Thymus (tissue), 11 donors: ENCODE measurements at regions not wholly inside any gene's neighbourhood (a gene's known extent, or its start where the extent isn't known, plus 50 kb on each side); places are given as distances from the start of the nearest gene placed in this dataset.

Source experiments
- DNase-seq, 9 donors: peaks; one replicate each; pipeline ENCODE4 v3.0.0-alpha.2; 2013; ENCODE audit warnings: low spot score in 9 of 9, low read depth in 6 of 9, missing footprints in 1 of 9
- H3K27ac ChIP-seq, 2 donors: one replicate each; pipeline ENCODE4 v1.5.1; 2013; ENCODE audit warnings: control low read depth in 1 of 2, low read depth in 1 of 2, low read length in 1 of 2, mild to moderate bottlenecking in 1 of 2, moderate library complexity in 1 of 2
- H3K27me3 ChIP-seq, 2 donors: one replicate each; pipeline ENCODE4 v1.5.1; 2013; ENCODE audit warnings: low read length in 1 of 2; ENCODE audit not compliant: control insufficient read depth in 2 of 2, insufficient read depth in 1 of 2
- H3K36me3 ChIP-seq, 2 donors: one replicate each; pipeline ENCODE4 v1.5.1; 2013; ENCODE audit warnings: low read length in 1 of 2, mild to moderate bottlenecking in 1 of 2, moderate library complexity in 1 of 2; ENCODE audit not compliant: control insufficient read depth in 2 of 2, insufficient read depth in 2 of 2
- H3K4me1 ChIP-seq, 2 donors: one replicate each; pipeline ENCODE4 v1.5.1; 2013; ENCODE audit warnings: low read length in 2 of 2; ENCODE audit not compliant: control insufficient read depth in 2 of 2, insufficient read depth in 2 of 2
- H3K4me3 ChIP-seq, 2 donors: one replicate each; pipeline ENCODE4 v1.5.1; 2013; ENCODE audit warnings: low read length in 2 of 2, control low read depth in 1 of 2, mild to moderate bottlenecking in 1 of 2
- H3K9me3 ChIP-seq, 2 donors: one replicate each; pipeline ENCODE4 v1.5.1; 2013; ENCODE audit warnings: low read length in 1 of 2, mild to moderate bottlenecking in 1 of 2; ENCODE audit not compliant: control insufficient read depth in 2 of 2, insufficient read depth in 1 of 2
- WGBS: extraction: QIAGEN DNeasy Blood & Tissue Kit; methylation state at CpG from one replicate; pipeline ENCODE4 v1.1.7; 2013; 5-methylcytosine and 5-hydroxymethylcytosine counted together
- donor health status: healthy.

DNA sequence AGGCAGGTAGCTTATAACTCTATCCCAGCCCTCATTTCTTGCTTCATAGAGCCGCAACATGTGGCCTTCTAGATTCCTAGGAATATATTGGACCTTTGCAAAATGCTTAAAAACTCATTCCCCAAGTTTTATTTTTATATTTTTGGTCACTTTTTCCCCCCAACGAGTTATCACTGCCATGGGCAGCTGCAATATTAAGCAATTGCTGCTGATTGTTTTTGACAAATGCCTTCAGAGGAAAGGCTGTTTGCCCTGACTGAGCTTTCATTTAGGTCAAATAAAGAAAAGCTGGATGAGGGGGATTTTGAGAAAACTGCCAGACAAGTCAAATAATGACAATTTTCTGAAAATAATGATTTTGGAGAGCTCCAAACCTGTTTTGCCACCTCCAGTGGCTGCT is 976.9 kb upstream of the MBL2 start:
- H3K36me3 ChIP-seq, result no peaks in the 10 kb centered on the region
- no peaks in the 10 kb centered on the region for H3K9me3 ChIP-seq
- H3K27ac ChIP-seq, result no peak overlapping the region
- no peak overlapping the region for H3K4me3 ChIP-seq
- no peak for DNase-seq
- H3K27me3 ChIP-seq, result no peaks in the 10 kb centered on the region
- 81% methylated on average over 2 of the region's 2 CpGs for WGBS
- no peaks in the 10 kb centered on the region for H3K4me1 ChIP-seq

DNA sequence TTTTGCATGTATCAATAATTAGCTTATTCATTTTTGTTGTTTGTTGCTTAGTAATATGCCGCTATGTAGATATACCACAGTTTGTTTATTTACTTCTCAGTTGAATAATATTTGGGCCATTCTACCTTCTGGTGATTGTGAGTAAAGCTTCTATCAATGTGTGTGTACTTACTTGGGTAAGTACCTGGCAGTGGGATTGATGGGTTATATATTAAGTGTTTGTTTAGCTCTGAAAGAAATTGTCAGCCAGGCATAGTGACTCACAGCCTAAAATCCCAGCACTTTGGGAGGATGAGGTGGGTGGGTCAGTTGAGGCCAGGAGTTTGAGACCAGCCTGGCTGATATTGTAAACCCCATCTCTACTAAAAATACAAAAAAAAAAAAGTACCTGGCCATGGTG is 975.7 kb upstream of the MBL2 start:
- H3K27ac ChIP-seq, result no peak overlapping the region
- no peak overlapping the region for H3K4me3 ChIP-seq
- H3K4me1 ChIP-seq, result no peaks in the 10 kb centered on the region
- H3K9me3 ChIP-seq, result no peaks in the 10 kb centered on the region
- no peaks in the 10 kb centered on the region for H3K27me3 ChIP-seq
- no peaks in the 10 kb centered on the region for H3K36me3 ChIP-seq
- no peak for DNase-seq
- WGBS, result 97% methylated on average over 1 of the region's 1 CpG

DNA sequence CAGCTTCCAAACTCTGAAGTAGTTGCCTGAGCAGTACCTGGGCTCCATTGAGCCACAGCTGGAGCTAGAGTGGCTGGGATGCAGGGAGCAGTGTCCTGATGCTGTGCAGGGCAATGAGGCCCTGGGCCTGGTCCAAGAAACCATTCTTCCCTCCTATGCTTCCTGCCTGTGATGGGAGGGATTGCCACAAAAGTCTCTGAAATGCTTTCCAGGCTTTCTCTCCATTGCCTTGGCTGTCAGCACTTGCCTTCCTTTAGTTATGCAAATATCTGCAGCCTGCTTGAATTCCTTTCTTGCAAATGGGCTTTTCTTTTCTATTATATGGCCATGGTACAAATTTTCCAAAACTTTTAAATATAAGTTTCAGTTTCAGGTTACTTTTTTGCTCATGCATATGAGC is 972.2 kb upstream of the MBL2 start:
- no peaks in the 10 kb centered on the region for H3K4me1 ChIP-seq
- no peak overlapping the region for H3K27ac ChIP-seq
- no peaks in the 10 kb centered on the region for H3K9me3 ChIP-seq
- H3K36me3 ChIP-seq, result no peaks in the 10 kb centered on the region
- no peak for DNase-seq
- H3K4me3 ChIP-seq, result no peak overlapping the region
- no peaks in the 10 kb centered on the region for H3K27me3 ChIP-seq

DNA sequence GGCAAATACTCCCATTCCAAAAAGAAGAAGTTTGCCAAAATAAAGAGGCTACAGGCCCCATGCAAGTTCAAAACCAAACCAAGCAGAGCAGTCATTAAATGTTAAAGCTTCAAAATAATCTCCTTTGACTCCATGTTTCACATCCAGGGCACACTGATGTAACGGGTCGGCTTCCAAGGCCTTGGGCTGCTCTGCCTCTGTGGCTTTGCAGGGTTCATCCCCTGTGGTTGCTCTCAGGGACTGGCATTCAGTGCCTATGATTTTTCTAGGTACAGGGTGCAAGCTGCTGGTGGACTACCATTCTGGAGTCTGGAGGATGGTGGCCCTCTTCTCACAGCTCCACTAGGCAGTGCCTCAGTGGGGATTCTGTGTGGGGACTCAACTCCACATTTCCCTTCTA is 971.6 kb upstream of the MBL2 start:
- Histone ChIP-seq H3K27me3 (no peaks in the 10 kb centered on the region), H3K4me1 (no peaks in the 10 kb centered on the region)

DNA sequence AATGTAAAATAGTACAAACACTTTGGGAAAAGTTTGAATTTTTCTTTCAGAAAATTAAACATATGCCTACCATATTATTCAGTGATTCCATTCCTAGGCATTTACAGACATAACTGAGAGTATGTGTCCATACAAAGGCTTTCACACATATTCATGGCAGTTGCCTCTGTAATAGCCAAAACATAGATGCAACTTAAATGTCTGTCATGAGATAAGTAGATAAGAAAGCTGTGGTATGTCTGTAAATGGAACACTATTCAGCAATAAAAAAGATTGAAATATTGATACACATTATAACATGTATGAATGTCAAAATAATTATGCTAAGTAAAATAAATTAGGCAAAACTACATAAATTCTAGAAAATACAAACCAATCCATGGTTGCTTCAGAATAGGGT is 964.5 kb upstream of the MBL2 start:
- H3K9me3 ChIP-seq, result no peaks in the 10 kb centered on the region
- no peak overlapping the region for H3K27ac ChIP-seq
- no peak overlapping the region for H3K4me3 ChIP-seq
- no peaks in the 10 kb centered on the region for H3K27me3 ChIP-seq
- H3K36me3 ChIP-seq, result no peaks in the 10 kb centered on the region
- no peaks in the 10 kb centered on the region for H3K4me1 ChIP-seq
- DNase-seq, result no peak

More for the DNA sequence above, 971.6 kb upstream of the MBL2 start:
- Histone ChIP-seq H3K9me3 (no peaks in the 10 kb centered on the region), H3K27ac (no peak overlapping the region), H3K36me3 (no peaks in the 10 kb centered on the region), H3K4me3 (no peak overlapping the region)
- 97% methylated on average over 2 of the region's 2 CpGs for WGBS
- no peak for DNase-seq

DNA sequence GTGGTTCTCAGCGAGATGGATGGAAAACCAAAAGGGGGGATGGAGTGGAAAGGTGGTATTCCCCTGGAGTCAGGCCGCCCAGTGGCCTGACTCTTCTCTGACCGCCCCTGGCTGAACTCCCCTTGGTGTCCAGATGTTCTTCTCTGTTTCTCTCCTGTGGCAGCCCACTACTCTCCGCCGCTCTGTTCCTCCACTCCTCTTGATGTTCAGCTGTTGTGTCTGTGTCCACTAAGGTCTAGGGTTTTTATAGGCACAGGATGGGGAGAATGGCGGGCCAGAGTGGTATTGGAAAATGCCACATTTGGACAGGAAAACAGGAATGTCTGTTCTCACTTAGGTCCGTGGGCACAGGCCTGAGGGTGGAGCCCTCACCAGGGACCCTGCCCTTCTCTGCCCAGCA is 954.3 kb upstream of the MBL2 start:
- H3K27ac ChIP-seq, result no peak overlapping the region
- no peak overlapping the region for H3K4me3 ChIP-seq
- H3K4me1 ChIP-seq, result no peaks in the 10 kb centered on the region
- H3K27me3 ChIP-seq, result no peaks in the 10 kb centered on the region
- DNase-seq, result no peak
- no peaks in the 10 kb centered on the region for H3K36me3 ChIP-seq
- 94% methylated on average over 7 of the region's 7 CpGs for WGBS
- peaks cover 0 to 4% of the 10 kb centered on the region in 2 donors for H3K9me3 ChIP-seq

DNA sequence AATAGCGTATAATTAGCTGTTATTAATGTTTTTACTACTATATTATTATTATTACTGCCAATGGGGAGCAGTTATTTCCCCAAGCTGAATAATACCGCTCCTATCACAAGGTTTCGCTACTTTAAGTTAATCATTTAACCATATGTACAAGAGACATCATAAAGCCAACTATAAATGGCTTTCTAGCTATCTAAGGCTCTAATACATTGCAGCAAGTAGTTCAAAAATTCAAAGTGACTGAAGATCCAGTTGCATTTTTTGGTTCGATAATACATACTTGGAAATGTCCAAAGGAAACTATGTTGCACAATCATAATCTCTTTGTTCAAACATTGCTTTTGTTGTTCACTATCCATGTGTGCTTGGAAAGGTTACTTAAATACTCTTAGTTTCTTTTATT is 952.0 kb upstream of the MBL2 start:
- Histone ChIP-seq H3K36me3 (no peaks in the 10 kb centered on the region), H3K27ac (no peak overlapping the region), H3K4me1 (no peaks in the 10 kb centered on the region), H3K9me3 (peaks cover 0 to 4% of the 10 kb centered on the region in 2 donors), H3K4me3 (no peak overlapping the region), H3K27me3 (no peaks in the 10 kb centered on the region)
- DNase-seq, result no peak
- WGBS, result 94% methylated on average over 4 of the region's 4 CpGs

DNA sequence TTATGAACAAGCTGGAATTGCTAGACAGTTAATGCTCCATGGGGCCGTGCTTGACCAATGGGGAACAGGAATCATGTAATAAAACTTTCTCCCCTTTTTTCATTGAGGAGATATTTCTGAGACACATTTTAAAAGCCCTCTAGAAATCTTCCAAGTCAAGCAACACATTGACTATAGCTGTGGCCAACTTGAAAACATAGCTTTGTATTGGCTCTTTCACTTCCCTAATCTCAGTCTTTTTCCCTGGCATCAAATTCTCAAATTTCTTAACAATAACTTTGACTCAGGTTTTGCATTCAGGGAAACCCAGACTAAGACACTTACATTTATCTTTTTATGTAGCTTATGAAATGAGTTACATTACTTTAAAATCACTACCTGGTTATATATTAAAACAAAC is 947.1 kb upstream of the MBL2 start:
- no peaks in the 10 kb centered on the region for H3K9me3 ChIP-seq
- no peak overlapping the region for H3K4me3 ChIP-seq
- no peaks in the 10 kb centered on the region for H3K4me1 ChIP-seq
- no peaks in the 10 kb centered on the region for H3K36me3 ChIP-seq
- no peak for DNase-seq
- 87% methylated on average over 1 of the region's 1 CpG for WGBS
- H3K27ac ChIP-seq, result no peak overlapping the region
- no peaks in the 10 kb centered on the region for H3K27me3 ChIP-seq

DNA sequence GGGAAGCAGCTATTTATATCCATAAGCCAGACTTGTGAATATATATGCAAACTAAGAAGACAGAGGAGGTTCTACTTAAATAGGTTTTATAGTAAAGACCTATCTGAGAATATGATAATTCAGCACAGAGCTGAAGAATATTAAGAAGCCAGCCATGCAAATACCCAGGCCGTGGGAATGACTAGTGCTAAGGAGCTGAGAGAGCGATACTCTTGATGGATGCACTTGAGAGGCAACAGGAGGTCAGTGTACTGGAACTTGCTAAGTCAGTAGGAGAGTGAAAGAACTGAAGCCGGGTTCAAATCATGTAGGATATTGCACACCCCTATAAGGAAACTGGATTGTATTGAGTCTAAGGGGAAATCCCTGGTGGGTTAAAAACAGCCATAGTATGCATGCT is 943.6 kb upstream of the MBL2 start:
- Histone ChIP-seq H3K9me3 (no peaks in the 10 kb centered on the region), H3K4me3 (no peak overlapping the region), H3K36me3 (no peaks in the 10 kb centered on the region), H3K27ac (no peak overlapping the region), H3K4me1 (no peaks in the 10 kb centered on the region), H3K27me3 (no peaks in the 10 kb centered on the region)
- 95% methylated on average over 3 of the region's 3 CpGs for WGBS
- DNase-seq, result no peak

DNA sequence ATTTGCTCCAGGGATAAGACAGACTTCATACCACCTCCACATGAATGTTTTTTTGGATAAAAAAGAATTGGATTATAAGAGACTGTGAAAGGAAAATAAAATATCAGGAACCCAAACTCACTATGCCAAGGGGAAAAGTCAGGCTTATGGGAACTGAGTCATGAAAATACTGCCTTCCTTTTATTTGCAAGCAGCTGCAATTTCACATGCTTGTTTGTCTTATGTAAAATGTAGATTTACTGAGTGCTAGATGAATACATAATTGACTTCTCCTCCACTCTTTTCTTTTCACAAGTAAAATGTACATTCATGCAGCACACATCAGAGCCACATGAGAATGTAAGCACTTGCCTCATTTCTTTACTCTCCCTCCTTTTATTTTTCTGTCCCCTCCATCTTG is 940.8 kb upstream of the MBL2 start:
- H3K36me3 ChIP-seq, result no peaks in the 10 kb centered on the region
- no peaks in the 10 kb centered on the region for H3K9me3 ChIP-seq
- no peaks in the 10 kb centered on the region for H3K27me3 ChIP-seq
- H3K4me3 ChIP-seq, result no peak overlapping the region
- H3K27ac ChIP-seq, result no peak overlapping the region
- H3K4me1 ChIP-seq, result no peaks in the 10 kb centered on the region
- DNase-seq, result no peak
